HG03460 (cell line): ENCODE measurements at regions not wholly inside any gene's neighbourhood (a gene's known extent, or its start where the extent isn't known, plus 50 kb on each side); places are given as distances from the start of the nearest gene placed in this dataset.
"Not testable (repeated sequence)": the region's sequence is repeated elsewhere in the genome, so short reads cannot be mapped to it uniquely, and the experiment has no call there.

ENCODE experiments used
- ATAC-seq: cut with Tn5 transposase; IDR thresholded peaks from one replicate; pipeline ENCODE4 v1.9.1; 2021; ENCODE audit not compliant: unreplicated experiment

- ATAC-seq: not testable (repeated sequence)
These were observed 502.7 kb upstream of the LARGE1 start for GRCh38 chr22:34422948-34423347.

GRCh38 chr22:34427436-34427835 lies 507.2 kb upstream of the LARGE1 start:
- ATAC-seq: no peak

- no peak for ATAC-seq
These were observed 507.6 kb upstream of the LARGE1 start for GRCh38 chr22:34427841-34428240.

GRCh38 chr22:34429314-34429713 lies 509.0 kb upstream of the LARGE1 start:
- no peak for ATAC-seq

GRCh38 chr22:34430386-34430785 lies 510.1 kb upstream of the LARGE1 start:
- no peak for ATAC-seq

GRCh38 chr22:34434371-34434770 lies 514.1 kb upstream of the LARGE1 start:
- no peak for ATAC-seq

- ATAC-seq: no peak
These were observed 516.9 kb upstream of the LARGE1 start for GRCh38 chr22:34437140-34437539.

GRCh38 chr22:34454598-34454997 lies 534.3 kb upstream of the LARGE1 start:
- ATAC-seq: no peak

- no peak for ATAC-seq
These were observed 542.5 kb upstream of the LARGE1 start for GRCh38 chr22:34462795-34463194.

GRCh38 chr22:34475886-34476285 lies 555.6 kb upstream of the LARGE1 start:
- ATAC-seq: no peak

- no peak for ATAC-seq
These were observed 556.5 kb upstream of the LARGE1 start for GRCh38 chr22:34476762-34477161.

GRCh38 chr22:34481090-34481489 lies 560.8 kb upstream of the LARGE1 start:
- no peak for ATAC-seq

GRCh38 chr22:34486381-34486780 lies 566.1 kb upstream of the LARGE1 start:
- ATAC-seq: no peak

- no peak for ATAC-seq
These were observed 569.6 kb upstream of the LARGE1 start for GRCh38 chr22:34489861-34490260.

GRCh38 chr22:34490886-34491285 lies 570.6 kb upstream of the LARGE1 start:
- ATAC-seq: no peak

- no peak for ATAC-seq
These were observed 572.5 kb upstream of the ISX start for GRCh38 chr22:34493486-34493885.

- ATAC-seq: no peak
These were observed 564.5 kb upstream of the ISX start for GRCh38 chr22:34501366-34501965.

GRCh38 chr22:34502821-34503220 lies 563.1 kb upstream of the ISX start:
- no peak for ATAC-seq

- ATAC-seq: no peak
These were observed 557.2 kb upstream of the ISX start for GRCh38 chr22:34508797-34509196.

- ATAC-seq: no peak
These were observed 539.3 kb upstream of the ISX start for GRCh38 chr22:34526681-34527080.

GRCh38 chr22:34534101-34534500 lies 531.9 kb upstream of the ISX start:
- ATAC-seq: no peak

GRCh38 chr22:34567367-34567766 lies 498.6 kb upstream of the ISX start:
- ATAC-seq: no peak

- no peak for ATAC-seq
These were observed 495.6 kb upstream of the ISX start for GRCh38 chr22:34570408-34570807.
